ENCODE measurements at regions not wholly inside any gene's neighbourhood (a gene's known extent, or its start where the extent isn't known, plus 50 kb on each side); places are given as distances from the start of the nearest gene placed in this dataset.
A peak's percentile ranks its signal among the peaks of the same experiment; 100 is the strongest.
"Not testable (repeated sequence)": the region's sequence is repeated elsewhere in the genome, so short reads cannot be mapped to it uniquely, and the experiment has no call there.

GRCh38 chr16:29311461-29312344 is 94.8 kb downstream of the NPIPB11 start:
- Histone ChIP-seq H3K27ac (no peak overlapping the region), H3K79me2 (ENCODE audit: low read depth) (no peaks in the 10 kb centered on the region), H3K9ac (no peak overlapping the region), H3F3A (ENCODE audit: low read depth) (no peaks in the 10 kb centered on the region), H3K27me3 (no peaks in the 10 kb centered on the region), H2AFZ (replicated peaks) (no peak overlapping the region), H3K36me3 (no peaks in the 10 kb centered on the region), H3K4me2 (no peak overlapping the region), H3K9me3 (ENCODE audit: low read depth) (no peaks in the 10 kb centered on the region), H4K20me1 (ENCODE audit: low read depth) (no peaks in the 10 kb centered on the region), H3K4me3 (no peak overlapping the region), H3K4me1 (peaks cover 11% of the 10 kb centered on the region)
- no peaks in the 10 kb centered on the region for H3K36me3 Mint-ChIP-seq
- H3K4me1 Mint-ChIP-seq, result peaks cover 36% of the 10 kb centered on the region
- H3K4me3 Mint-ChIP-seq, result no peak overlapping the region
- H3K9me3 Mint-ChIP-seq, result no peaks in the 10 kb centered on the region
- peaks cover 18% of the 10 kb centered on the region for H3K27me3 Mint-ChIP-seq (ENCODE audit: insufficient read depth, low read depth)
- TF ChIP-seq EZH2 (IDR thresholded peaks at IDR 0.05) (no peak), EZH2phosphoT487 (IDR thresholded peaks at IDR 0.05) (no peak), CTCF (IDR thresholded peaks at IDR 0.05) (no peak)
- DNase-seq (ENCODE audit: low spot score), result no peak
- H3K27ac Mint-ChIP-seq, result peak overlapping the region; percentile 69

GRCh38 chr16:29310852-29311314 is 95.6 kb downstream of the NPIPB11 start:
- Histone ChIP-seq H4K20me1 (ENCODE audit: low read depth) (no peaks in the 10 kb centered on the region), H3K9ac (no peak overlapping the region), H3F3A (ENCODE audit: low read depth) (no peaks in the 10 kb centered on the region), H3K27ac (no peak overlapping the region), H3K4me3 (no peak overlapping the region), H3K4me2 (no peak overlapping the region), H2AFZ (replicated peaks) (no peak overlapping the region), H3K27me3 (no peaks in the 10 kb centered on the region), H3K36me3 (no peaks in the 10 kb centered on the region), H3K79me2 (ENCODE audit: low read depth) (no peaks in the 10 kb centered on the region), H3K4me1 (peaks cover 3% of the 10 kb centered on the region), H3K9me3 (ENCODE audit: low read depth) (no peaks in the 10 kb centered on the region)
- no peak for TF ChIP-seq EZH2phosphoT487 (IDR thresholded peaks at IDR 0.05)
- no peak for TF ChIP-seq EZH2 (IDR thresholded peaks at IDR 0.05)
- TF ChIP-seq CTCF (IDR thresholded peaks at IDR 0.05), result no peak
- no peak for DNase-seq (ENCODE audit: low spot score)
- Mint-ChIP-seq H3K27me3 (ENCODE audit: insufficient read depth, low read depth) (peaks cover 14% of the 10 kb centered on the region), H3K9me3 (no peaks in the 10 kb centered on the region), H3K4me3 (no peak overlapping the region), H3K36me3 (no peaks in the 10 kb centered on the region), H3K27ac (peak overlapping the region; percentile 83), H3K4me1 (peaks cover 31% of the 10 kb centered on the region)

- not testable (repeated sequence) for H3K4me2 ChIP-seq
These were observed 96.3 kb downstream of the NPIPB11 start for GRCh38 chr16:29310243-29310642.

GRCh38 chr16:29309601-29310000 is 96.9 kb downstream of the NPIPB11 start:
- H3K79me2 ChIP-seq (ENCODE audit: low read depth); H3K27me3 ChIP-seq; H3F3A ChIP-seq (ENCODE audit: low read depth); H3K4me3 ChIP-seq; H3K36me3 ChIP-seq; H3K9me3 Mint-ChIP-seq; H3K27ac Mint-ChIP-seq; H3K9ac ChIP-seq; H3K36me3 Mint-ChIP-seq; H2AFZ ChIP-seq (replicated peaks); H3K4me3 Mint-ChIP-seq; H3K9me3 ChIP-seq (ENCODE audit: low read depth); H3K4me2 ChIP-seq; DNase-seq (ENCODE audit: low spot score); H3K27ac ChIP-seq; H4K20me1 ChIP-seq (ENCODE audit: low read depth); H3K4me1 ChIP-seq: not testable (repeated sequence)
- H3K27me3 Mint-ChIP-seq (ENCODE audit: insufficient read depth, low read depth), result peaks cover 15% of the 10 kb centered on the region
- H3K4me1 Mint-ChIP-seq, result peaks cover 25% of the 10 kb centered on the region

More at GRCh38 chr16:29310243-29310642, 96.3 kb downstream of the NPIPB11 start:
- DNase-seq (ENCODE audit: low spot score); H3K9ac ChIP-seq; H3K27me3 ChIP-seq; H3K36me3 ChIP-seq; H3K27ac ChIP-seq; H3K9me3 Mint-ChIP-seq; H3K36me3 Mint-ChIP-seq; H3F3A ChIP-seq (ENCODE audit: low read depth); H4K20me1 ChIP-seq (ENCODE audit: low read depth); H3K79me2 ChIP-seq (ENCODE audit: low read depth); H2AFZ ChIP-seq (replicated peaks); H3K9me3 ChIP-seq (ENCODE audit: low read depth); H3K4me3 Mint-ChIP-seq; H3K4me1 ChIP-seq; H3K4me3 ChIP-seq: not testable (repeated sequence)
- peaks cover 27% of the 10 kb centered on the region for H3K4me1 Mint-ChIP-seq
- H3K27ac Mint-ChIP-seq, result peak overlapping the region; percentile 83
- H3K27me3 Mint-ChIP-seq (ENCODE audit: insufficient read depth, low read depth), result peaks cover 17% of the 10 kb centered on the region
